GM12878 (cell line): ENCODE measurements at regions not wholly inside any gene's neighbourhood (a gene's known extent, or its start where the extent isn't known, plus 50 kb on each side); places are given as distances from the start of the nearest gene placed in this dataset.

Experiments
- ATAC-seq: fragments of 200-7000 bp; cut with Tn5 transposase; 3 replicates; pipeline ENCODE4 v1.9.1; 2020; ENCODE audit warnings: mild to moderate bottlenecking, moderate library complexity
- BruUV-seq: library from RNA; stranded (reverse); fragments of 400-500 nt; replicated peaks from 2 replicates; lab custom pipeline; 2021; lab: Mats Ljungman, UMichigan
- CTCF ChIA-PET: fragments of 300-600 bp; sonication (Branson Sonifier 250); formaldehyde crosslinking; extraction: SDS; loops from one replicate; lab custom pipeline; 2021; ENCODE audit warnings: inconsistent platforms; lab: Yijun Ruan, JAX
- POLR2A ChIA-PET: fragments of 350-600 bp; formaldehyde crosslinking; extraction: SDS; loops from one replicate; lab custom pipeline; 2021; ENCODE audit warnings: inconsistent platforms; lab: Charles Lee
- RAD21 ChIA-PET: fragments of 300-600 bp; sonication (Branson Sonifier 250); formaldehyde crosslinking; loops from one replicate; lab custom pipeline; 2023; ENCODE audit warnings: antibody characterized with exemption; ENCODE audit not compliant: unreplicated experiment; lab: Charles Lee
- SMC1A ChIA-PET: fragments of 300-600 bp; sonication (Branson Sonifier 250); formaldehyde crosslinking; loops from one replicate; lab custom pipeline; 2023; ENCODE audit not compliant: unreplicated experiment, uncharacterized antibody; lab: Charles Lee
- DNase-seq: peaks from one replicate; pipeline ENCODE4 v3.0.0-alpha.2; 2011; ENCODE audit warnings: low read depth, low spot score
- FAIRE-seq: peaks from 3 replicates; lab custom pipeline; 2011; peaks lifted over from hg19 to GRCh38; lab: Jason Lieb, UNC
- H2AFZ ChIP-seq: 2 replicates; pipeline ENCODE4 v1.6.0; 2011; ENCODE audit warnings: low read depth, low read length, control low read depth; ENCODE audit not compliant: control insufficient read depth
- H3K27ac ChIP-seq: 2 replicates; pipeline ENCODE4 v1.5.1; 2011; ENCODE audit warnings: control low read depth; ENCODE audit not compliant: control insufficient read depth, insufficient read depth
- H3K27me3 ChIP-seq, 2 experiments: replicated peaks in 1 of 2; 2 replicates each; pipeline versions ENCODE4 v1.6.0 to v1.6.1; 2011; ENCODE audit warnings: low read length in 1 of 2; ENCODE audit not compliant: control insufficient read depth in 2 of 2, insufficient read depth in 2 of 2
- H3K36me3 ChIP-seq, 2 experiments: 2 replicates each; pipeline ENCODE4 v1.5.1; 2011; ENCODE audit warnings: low read length in 1 of 2; ENCODE audit not compliant: control insufficient read depth in 2 of 2, insufficient read depth in 2 of 2
- H3K4me1 ChIP-seq: 2 replicates; pipeline ENCODE4 v1.6.1; 2011; ENCODE audit warnings: mild to moderate bottlenecking, low read length, moderate library complexity, mixed read lengths; ENCODE audit not compliant: control insufficient read depth, insufficient read depth
- H3K4me2 ChIP-seq: 2 replicates; pipeline ENCODE4 v1.6.0; 2011; ENCODE audit warnings: control low read depth; ENCODE audit not compliant: control insufficient read depth, insufficient read depth
- H3K4me3 ChIP-seq: fragments of 200-600 bp; sonication (generic); 2 replicates; pipeline ENCODE4 v1.5.1; 2016
- H3K79me2 ChIP-seq: 2 replicates; pipeline ENCODE4 v1.6.0; 2011; ENCODE audit warnings: low read length; ENCODE audit not compliant: control insufficient read depth, insufficient read depth
- H3K9ac ChIP-seq: 2 replicates; pipeline ENCODE4 v1.8.0; 2011; ENCODE audit warnings: low read length, control low read depth, mixed read lengths; ENCODE audit not compliant: control insufficient read depth, insufficient read depth
- H3K9me3 ChIP-seq: replicated peaks from 3 replicates; pipeline ENCODE4 v1.5.1; 2011; ENCODE audit warnings: mild to moderate bottlenecking, low read length; ENCODE audit not compliant: control insufficient read depth, insufficient read depth
- H4K20me1 ChIP-seq: 2 replicates; pipeline ENCODE4 v1.6.0; 2011; ENCODE audit not compliant: control insufficient read depth, insufficient read depth
- CBX5 ChIP-seq: sonication (generic); IDR thresholded peaks from 2 replicates; pipeline ENCODE4 v1.6.1; 2016; ENCODE audit warnings: low read depth, moderate library complexity, mild to moderate bottlenecking, inconsistent platforms
- E2F8 ChIP-seq: fragments of 450-650 bp; IDR thresholded peaks from 2 replicates; pipeline ENCODE4 v1.6.1; 2018; ENCODE audit warnings: mild to moderate bottlenecking, low read depth, moderate library complexity; ENCODE audit not compliant: partially characterized antibody
- MAX ChIP-seq: IDR thresholded peaks from 2 replicates; pipeline ENCODE4 v1.6.1; 2012; ENCODE audit warnings: low read depth, low read length, improper control_type of control experiment
- POU2F2 ChIP-seq: IDR thresholded peaks from 3 replicates; pipeline ENCODE4 v1.6.1; 2011; ENCODE audit warnings: low read depth, mild to moderate bottlenecking, low read length, borderline replicate concordance
- RBBP5 ChIP-seq: fragments of 200-600 bp; sonication (generic); conservative IDR thresholded peaks from 2 replicates; pipeline ENCODE4 v1.6.1; 2016
- SP1 ChIP-seq: IDR thresholded peaks from one replicate; pipeline ENCODE4 v1.6.1; 2011; ENCODE audit warnings: low read depth, low read length
- SPI1 ChIP-seq: IDR thresholded peaks from 2 replicates; pipeline ENCODE4 v1.6.1; 2011; ENCODE audit warnings: low read depth, mild to moderate bottlenecking, low read length, moderate library complexity, borderline replicate concordance; ENCODE audit not compliant: insufficient read depth
- STAT3 ChIP-seq: IDR thresholded peaks from 2 replicates; pipeline ENCODE4 v1.6.1; 2011; ENCODE audit warnings: low read depth, low read length, improper control_type of control experiment
- TARDBP ChIP-seq: IDR thresholded peaks from 2 replicates; pipeline ENCODE4 v1.6.1; 2016; ENCODE audit warnings: borderline replicate concordance
- TCF12 ChIP-seq: IDR thresholded peaks from 2 replicates; pipeline ENCODE4 v1.6.1; 2011; ENCODE audit warnings: low read depth, mild to moderate bottlenecking, low read length
- ZNF274 ChIP-seq: IDR thresholded peaks from one replicate; pipeline ENCODE4 v1.8.0; 2011; ENCODE audit not compliant: insufficient read length, insufficient read depth
- WGBS: methylation state at CpG from one replicate; pipeline ENCODE4 v1.1.6; 2016; ENCODE audit warnings: low lambda C conversion rate; ENCODE audit not compliant: insufficient replicate concordance, insufficient coverage; ENCODE audit errors: missing lambda C conversion rate; 5-methylcytosine and 5-hydroxymethylcytosine counted together
- in situ Hi-C: fragments of 300-500 bp; cut with MboI; formaldehyde crosslinking; loops from 9 replicates; pipeline ENCODE4 v1.14.3; 2018; ENCODE audit warnings: mixed read lengths
- intact Hi-C: fragments of 100-400 bp; cut with micrococcal nuclease; formaldehyde crosslinking; loops from one replicate; pipeline ENCODE4 v1.14.2; 2022; ENCODE audit not compliant: unreplicated experiment
- TF ChIP-seq, protein P1 (sequence below): IDR thresholded peaks from 2 replicates; pipeline ENCODE4 v1.6.1; 2012; ENCODE audit warnings: improper control_type of control experiment, low read depth, low read length; ENCODE audit not compliant: insufficient replicate concordance

GRCh38 chr2:128798502-128799283, 480.0 kb upstream of the HS6ST1 start (continued):
- TF ChIP-seq E2F8 (no peak), MAX (no peak), POU2F2 (no peak), ZNF274 (no peak), SPI1 (no peak), RBBP5 (no peak), STAT3 (no peak), SP1 (no peak)

- CTCF ChIA-PET, result no interaction called here
- Histone ChIP-seq H4K20me1 (no peaks in the 10 kb centered on the region), H3K4me1 (peaks cover 11% of the 10 kb centered on the region), H3K4me2 (no peak overlapping the region), H3K27me3 (no peaks in the 10 kb centered on the region; a peak in 1 of 4 replicates), H3K27ac (no peak overlapping the region), H3K9ac (no peak overlapping the region), H3K36me3 (no peaks in the 10 kb centered on the region), H2AFZ (no peak overlapping the region; the same call in 1 of the 2 replicates), H3K9me3 (no peaks in the 10 kb centered on the region), H3K79me2 (no peaks in the 10 kb centered on the region), H3K4me3 (no peak overlapping the region)
- WGBS, result 6% methylated on average over 1 of the region's 1 CpG
- no peak for TF ChIP-seq TARDBP
- TF ChIP-seq TCF12, result no peak
- TF ChIP-seq CBX5, result no peak
- TF ChIP-seq, protein P1, sequence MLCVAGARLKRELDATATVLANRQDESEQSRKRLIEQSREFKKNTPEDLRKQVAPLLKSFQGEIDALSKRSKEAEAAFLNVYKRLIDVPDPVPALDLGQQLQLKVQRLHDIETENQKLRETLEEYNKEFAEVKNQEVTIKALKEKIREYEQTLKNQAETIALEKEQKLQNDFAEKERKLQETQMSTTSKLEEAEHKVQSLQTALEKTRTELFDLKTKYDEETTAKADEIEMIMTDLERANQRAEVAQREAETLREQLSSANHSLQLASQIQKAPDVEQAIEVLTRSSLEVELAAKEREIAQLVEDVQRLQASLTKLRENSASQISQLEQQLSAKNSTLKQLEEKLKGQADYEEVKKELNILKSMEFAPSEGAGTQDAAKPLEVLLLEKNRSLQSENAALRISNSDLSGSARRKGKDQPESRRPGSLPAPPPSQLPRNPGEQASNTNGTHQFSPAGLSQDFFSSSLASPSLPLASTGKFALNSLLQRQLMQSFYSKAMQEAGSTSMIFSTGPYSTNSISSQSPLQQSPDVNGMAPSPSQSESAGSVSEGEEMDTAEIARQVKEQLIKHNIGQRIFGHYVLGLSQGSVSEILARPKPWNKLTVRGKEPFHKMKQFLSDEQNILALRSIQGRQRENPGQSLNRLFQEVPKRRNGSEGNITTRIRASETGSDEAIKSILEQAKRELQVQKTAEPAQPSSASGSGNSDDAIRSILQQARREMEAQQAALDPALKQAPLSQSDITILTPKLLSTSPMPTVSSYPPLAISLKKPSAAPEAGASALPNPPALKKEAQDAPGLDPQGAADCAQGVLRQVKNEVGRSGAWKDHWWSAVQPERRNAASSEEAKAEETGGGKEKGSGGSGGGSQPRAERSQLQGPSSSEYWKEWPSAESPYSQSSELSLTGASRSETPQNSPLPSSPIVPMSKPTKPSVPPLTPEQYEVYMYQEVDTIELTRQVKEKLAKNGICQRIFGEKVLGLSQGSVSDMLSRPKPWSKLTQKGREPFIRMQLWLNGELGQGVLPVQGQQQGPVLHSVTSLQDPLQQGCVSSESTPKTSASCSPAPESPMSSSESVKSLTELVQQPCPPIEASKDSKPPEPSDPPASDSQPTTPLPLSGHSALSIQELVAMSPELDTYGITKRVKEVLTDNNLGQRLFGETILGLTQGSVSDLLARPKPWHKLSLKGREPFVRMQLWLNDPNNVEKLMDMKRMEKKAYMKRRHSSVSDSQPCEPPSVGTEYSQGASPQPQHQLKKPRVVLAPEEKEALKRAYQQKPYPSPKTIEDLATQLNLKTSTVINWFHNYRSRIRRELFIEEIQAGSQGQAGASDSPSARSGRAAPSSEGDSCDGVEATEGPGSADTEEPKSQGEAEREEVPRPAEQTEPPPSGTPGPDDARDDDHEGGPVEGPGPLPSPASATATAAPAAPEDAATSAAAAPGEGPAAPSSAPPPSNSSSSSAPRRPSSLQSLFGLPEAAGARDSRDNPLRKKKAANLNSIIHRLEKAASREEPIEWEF, result no peak
- FAIRE-seq (no peak), DNase-seq (no peak), ATAC-seq (no peak)
- SMC1A ChIA-PET, result no interaction called here
- in situ Hi-C loops (no loop called here), intact Hi-C loops (no loop called here)
- POLR2A ChIA-PET, result no interaction called here
- RAD21 ChIA-PET, result no interaction called here
- BruUV-seq, result no TSS peak
Observed at GRCh38 chr2:128799284-128799552, 480.6 kb upstream of the HS6ST1 start.
